Islet precursor cell (in vitro differentiated cells): ENCODE measurements at regions not wholly inside any gene's neighbourhood (a gene's known extent, or its start where the extent isn't known, plus 50 kb on each side); places are given as distances from the start of the nearest gene placed in this dataset.

Source experiments
- DNase-seq: peaks from one replicate; pipeline ENCODE4 v3.0.0-alpha.2; 2018

DNA sequence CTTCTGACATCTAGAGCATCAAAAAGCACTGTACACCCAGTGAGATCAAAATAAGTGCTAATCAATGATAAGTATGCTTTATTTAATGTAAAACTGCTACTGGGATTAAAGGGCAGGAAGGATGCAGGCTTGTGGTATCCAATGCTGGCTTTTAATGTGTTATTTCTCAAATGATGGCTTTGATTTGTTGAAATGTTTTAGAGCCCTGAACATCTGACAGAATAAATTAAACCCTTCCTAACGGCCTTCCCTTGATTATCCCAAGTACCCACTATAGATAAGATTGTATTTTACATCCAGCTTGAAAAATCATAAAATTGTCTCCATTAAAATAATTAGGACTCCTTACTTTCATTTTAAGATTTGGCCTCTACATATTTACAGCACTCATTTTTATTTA lies 382.9 kb downstream of the HNRNPD start:
- DNase-seq, result no peak

DNA sequence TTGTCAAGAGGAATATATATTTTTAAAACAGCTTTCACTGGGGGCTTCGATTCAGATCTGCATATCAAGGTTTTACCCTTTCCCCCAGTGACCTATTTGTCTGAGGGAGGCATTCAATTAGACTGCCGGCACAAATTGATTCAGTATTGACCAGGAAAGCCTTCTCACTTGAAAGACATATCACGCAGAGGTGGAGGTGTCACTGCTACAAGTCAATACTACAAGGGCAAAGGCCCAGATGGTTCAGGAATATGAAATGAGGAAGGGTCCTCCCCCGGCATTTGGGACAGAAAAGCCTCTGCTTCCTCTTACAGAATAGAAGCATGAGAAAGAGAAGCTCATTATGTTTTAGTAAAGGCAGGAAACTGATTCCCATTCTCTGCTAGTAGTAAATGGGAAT lies 383.6 kb downstream of the HNRNPD start:
- DNase-seq, result no peak

DNA sequence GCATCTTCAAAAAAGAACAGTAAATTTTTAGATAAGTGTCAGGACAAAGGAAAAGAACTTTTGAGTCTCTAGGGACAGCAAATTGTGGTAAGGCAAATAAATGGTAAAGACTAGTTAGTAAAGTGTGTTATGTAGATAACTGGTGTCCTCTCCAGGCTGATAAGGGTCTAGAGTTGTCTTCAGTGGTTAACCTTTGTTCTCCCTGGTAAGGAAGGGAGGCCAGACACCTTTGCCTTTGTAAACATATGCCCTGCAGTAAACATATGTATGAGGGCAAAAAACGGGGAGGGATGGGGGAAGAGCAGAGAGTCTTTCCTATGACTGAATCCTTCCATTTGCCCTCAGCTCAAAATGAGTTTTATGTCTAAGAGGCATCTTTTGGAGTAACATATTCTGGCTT lies 384.6 kb downstream of the HNRNPD start:
- DNase-seq, result no peak

DNA sequence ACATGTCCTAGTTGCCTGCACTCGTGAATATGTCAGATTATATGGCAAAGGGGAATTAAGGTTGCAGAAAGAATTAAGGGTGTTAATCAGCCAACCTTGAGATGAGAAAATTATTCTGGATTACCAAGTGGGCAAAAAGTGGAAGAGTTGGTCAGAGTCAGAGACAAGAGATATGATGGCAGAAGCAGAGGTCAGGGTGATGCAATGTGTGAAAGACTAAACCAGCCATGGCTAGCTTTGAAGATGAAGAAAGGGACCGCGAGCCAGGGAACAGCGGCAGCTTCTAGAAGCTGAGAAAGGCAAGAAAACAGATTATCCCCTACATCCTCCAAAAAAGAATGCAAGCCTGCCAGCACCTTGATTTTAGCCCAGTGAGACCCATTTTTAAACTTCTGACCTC lies 385.6 kb downstream of the HNRNPD start:
- DNase-seq, result no peak

DNA sequence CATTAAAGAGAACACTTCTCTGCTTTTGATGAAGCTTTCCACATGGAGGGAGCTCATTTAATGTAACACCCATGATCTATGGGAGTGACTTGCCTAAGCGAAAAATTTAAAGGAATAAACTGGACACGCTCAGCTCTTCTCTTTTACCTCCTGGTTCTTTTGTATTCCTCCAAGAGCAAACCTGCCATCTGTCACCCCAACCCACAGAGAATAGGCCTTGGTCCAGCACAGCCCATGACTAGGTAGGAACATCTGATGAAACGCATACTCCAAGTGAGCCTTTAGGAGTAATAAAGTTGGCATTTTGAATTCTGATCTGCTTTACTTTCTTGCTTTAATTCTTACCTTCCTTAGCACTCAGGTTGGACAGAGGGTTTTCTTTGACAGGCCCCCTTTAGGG lies 389.0 kb downstream of the HNRNPD start:
- DNase-seq, result no peak

DNA sequence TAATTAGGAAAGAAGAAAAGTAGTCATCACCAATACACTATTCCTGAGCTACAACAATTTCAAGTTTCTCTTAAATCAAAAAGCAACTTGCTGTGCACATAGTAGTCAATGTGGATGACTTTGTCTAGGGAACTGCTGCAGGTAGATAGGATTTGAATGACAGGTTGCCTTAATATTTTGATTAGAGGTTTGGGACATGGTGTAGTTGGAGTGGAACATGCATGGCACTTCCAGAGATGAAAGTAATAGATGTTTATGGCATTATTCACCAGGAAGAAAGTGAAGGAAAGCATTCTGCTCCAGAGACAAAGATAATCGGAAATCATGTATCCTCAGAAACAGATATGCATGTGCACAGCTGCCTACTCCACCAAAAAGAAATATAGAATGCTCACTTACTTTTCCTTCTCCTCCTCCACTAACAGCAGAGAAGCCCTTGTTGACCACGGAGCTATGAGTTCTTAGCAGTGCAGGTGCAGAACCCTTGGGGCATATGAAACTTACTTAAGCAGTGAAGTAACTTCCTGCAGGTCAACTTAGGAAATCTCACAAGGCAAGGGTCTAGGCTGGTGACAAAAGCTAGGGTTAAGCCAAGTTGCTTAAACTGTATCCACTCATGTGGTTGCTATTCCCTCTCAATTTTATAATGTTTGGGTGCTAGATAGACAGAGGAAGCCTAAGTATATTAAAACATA lies 390.8 kb downstream of the HNRNPD start:
- DNase-seq, result no peak

DNA sequence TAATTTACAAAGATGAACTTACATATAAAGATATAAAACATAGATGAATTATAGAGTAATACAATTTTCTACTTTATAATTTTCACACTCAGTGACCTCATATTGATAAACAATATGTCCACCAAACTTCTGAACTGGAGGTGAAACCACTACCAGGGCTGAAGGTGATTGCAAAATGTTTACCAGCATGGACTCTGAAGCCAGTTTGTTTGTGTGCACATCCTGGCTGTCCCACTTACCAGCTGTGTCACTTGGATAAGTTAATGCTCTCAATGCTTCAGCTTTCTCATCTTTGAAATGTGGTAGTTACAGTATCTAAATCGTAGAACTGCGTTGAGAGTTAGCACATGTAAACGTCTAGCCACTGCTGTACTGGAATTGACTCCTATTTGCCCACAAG lies 392.6 kb downstream of the HNRNPD start:
- no peak for DNase-seq

DNA sequence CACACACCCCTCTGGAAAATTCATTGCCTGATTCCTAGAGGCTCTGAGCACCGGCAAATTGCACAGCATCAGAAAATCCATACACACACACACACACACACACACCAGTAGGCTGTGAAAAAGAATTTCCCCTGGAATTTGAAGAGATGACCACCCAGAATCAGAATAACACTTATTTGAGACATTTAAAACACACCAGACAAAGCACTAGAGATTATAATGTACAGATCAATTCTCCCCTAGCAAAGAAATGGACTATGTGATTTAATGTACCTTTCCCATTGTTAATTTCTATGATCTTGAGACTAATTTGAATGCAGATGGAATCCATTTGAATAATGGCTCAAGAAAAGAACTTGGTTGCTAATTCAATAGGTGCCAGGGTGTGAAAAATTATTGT lies 399.3 kb downstream of the HNRNPD start:
- no peak for DNase-seq

DNA sequence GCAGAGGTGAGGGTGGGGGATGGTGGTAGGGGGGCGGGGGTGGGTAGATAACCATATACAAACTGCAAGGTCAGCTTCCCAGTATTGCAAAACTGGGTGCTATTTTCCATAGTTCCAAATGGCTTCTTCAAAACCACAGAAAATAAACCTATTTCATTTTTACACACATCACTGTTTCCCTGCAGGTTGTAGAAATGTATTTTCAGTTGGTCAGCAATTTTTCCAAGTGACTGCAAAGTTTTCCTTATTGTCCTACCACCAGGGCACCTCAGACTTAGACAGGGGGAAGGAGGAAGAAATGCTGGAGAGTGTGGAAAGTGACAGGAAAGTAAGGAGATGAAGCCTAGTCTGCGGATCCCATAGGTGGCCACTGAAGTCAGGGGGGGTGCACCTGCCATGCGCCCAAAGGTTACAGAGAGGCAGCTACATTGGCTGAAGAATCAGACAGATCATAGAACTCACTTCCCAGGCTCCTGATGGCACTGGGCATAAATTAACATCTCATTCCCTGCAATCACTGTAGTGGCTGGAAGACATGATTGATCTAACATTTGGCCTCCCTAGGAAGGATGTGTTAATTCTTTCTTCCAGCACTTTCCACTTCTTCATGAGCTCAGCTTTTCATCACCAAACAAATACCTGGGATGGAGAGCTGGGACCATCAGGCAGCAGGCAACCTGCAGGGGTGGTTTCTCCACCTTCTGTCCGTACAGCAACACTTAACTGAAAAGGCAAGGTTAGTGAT lies 402.0 kb downstream of the HNRNPD start:
- no peak for DNase-seq

DNA sequence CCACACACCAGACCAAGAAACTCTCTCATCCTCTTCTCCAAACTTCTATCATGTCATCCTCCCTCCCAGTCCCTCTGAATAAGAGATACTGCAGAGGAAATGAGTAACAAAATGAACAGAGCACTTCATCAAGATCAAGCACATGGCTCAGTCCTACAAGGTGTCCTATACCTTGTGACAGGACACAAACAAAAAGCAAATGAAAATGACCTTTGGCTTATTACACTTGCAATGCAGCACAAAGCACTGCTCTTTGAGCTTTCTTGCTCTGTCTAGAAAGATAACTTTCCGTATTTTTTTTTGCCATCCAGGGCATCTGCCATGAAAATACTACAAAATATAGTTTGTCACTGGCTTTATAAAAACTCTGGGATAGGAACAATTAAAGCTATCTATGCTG lies 402.7 kb downstream of the HNRNPD start:
- no peak for DNase-seq

DNA sequence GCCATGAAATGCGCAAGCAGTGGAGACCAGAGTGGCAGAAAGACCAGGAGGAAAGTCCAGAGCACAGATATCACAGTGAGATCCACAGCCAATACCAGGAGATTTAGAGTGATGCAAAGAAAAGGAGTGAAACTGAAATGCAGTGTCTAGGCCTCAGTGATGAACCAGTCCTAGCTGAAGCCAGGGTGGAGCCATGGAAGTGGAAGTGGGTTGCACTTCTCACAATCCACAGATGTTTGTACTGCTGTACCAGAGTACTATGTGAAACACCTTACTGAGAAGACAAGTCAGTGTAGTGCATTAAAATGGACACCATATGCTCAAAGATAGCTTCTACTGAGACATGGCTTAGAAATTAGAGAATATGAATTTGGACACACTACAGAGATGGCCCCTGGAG lies 403.3 kb downstream of the HNRNPD start:
- DNase-seq, result no peak

DNA sequence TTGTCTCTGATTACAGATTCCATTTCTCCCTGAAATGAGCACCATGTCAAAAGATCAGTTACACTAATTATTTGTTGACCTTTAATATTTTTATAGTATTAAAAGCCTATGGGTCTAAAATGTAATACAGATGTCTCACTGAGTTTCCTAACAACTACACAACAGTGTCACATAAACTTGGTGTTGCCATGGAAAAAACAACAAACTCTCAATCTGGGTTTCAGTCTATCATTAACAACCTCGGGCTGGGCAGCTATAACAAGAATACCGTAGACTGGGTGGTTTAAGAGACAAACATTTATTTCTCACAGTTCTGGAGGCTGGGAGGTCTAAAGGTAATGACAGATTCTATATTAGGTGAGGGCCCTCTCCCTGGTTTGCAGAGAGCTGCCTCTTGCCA lies 407.1 kb downstream of the HNRNPD start:
- no peak for DNase-seq

DNA sequence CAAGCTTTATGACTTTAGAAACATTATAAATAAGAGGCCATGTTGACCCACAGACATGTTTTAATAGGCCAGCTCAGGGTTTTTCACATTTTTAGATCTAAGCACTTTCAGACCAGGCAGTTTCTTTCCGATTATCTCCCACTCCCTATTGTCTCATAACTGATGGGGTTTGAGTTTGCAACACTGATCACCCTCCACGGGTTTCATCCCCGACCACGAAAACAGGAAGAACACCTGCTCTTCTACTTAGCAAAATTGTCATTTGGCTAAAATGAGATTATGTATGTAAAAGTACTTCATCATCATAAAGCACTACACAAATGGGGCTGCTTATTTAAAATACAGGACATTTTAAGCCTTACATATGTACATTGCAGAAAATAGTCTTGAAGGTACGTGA lies 407.9 kb downstream of the HNRNPD start:
- DNase-seq, result no peak

DNA sequence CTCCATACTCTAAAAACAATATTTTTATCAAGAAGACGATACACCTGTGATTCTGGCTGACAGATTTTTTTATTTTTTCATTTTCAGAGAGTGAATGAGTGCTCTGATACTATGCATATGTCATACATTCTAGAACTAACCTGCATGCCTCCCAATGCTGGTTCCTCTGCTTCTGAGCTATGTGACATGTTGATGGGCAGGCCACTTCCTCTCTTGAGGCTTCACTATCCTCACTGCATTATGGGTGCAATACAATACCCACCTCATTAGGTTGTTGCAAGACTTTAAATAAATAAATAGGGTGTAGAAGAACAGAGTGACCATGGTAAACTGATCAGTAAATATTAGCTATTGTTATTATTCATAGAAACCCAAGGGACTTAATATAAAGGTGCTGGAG lies 408.3 kb downstream of the HNRNPD start:
- DNase-seq, result no peak

DNA sequence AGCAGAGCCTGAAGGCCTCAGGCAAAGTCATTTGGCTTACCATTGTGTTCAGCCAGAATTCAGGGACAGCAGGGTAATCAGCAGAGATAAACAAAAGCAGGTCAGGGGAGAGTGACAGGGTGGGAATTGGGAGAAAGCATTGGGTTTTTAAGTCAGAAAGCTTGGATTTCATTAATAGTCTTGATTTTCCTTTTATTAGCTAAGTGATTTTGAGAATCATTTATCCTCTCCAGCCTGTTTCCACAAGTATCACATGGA lies 410.1 kb downstream of the HNRNPD start:
- peak; percentile 59 for DNase-seq

DNA sequence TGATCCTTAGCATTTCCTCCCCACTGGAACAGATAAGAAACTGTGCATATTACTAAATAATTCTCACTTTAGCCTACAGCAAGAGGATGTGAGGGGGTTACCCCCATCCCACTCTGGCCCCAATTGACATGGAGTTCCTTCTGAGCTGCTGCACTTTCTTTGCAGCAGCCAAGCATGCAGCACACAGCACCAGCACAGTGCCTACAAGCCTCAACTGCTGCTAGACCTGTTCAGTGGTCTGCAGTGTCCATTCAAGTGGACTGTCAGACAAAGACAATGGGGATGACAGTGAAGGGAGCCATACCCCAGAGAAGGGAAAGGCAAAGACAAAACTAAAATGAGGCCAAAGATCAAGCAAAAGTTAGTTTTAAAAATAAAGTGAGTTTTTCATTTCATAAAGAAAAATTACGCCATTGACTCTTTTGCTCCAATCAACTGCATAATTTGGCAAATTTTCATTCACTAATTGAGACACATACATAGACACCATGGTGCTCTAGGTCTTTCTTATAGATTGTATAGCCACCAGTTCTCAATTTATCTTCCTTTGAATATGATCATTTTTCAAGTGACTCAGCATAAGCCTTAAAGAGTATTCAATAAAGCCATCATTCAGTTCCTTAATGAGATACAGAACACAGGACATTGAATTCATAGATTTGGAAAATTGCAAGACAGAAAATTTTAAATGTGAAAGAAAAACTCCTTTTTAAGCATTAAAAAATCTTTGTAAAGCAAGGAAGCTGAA lies 410.6 kb downstream of the HNRNPD start:
- DNase-seq, result no peak

DNA sequence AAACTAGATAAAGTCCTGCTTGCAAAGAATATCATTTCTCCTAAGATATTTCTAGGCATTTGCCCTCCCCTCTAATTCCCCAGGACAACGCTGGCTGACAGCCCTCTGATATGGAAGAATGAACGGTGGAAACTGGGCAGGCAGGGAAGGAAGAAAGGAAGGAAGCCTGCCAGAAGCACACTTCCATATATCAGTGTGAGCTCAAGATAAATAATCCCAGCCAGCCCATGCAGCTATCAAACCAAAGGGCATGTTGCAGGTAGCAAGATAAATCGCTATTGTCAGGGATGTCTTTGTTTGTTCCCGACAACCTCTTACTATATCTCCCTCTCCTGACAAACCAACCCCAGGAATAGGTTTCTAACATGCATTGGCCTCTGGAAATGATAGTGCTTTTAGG lies 412.8 kb downstream of the HNRNPD start:
- DNase-seq, result no peak

DNA sequence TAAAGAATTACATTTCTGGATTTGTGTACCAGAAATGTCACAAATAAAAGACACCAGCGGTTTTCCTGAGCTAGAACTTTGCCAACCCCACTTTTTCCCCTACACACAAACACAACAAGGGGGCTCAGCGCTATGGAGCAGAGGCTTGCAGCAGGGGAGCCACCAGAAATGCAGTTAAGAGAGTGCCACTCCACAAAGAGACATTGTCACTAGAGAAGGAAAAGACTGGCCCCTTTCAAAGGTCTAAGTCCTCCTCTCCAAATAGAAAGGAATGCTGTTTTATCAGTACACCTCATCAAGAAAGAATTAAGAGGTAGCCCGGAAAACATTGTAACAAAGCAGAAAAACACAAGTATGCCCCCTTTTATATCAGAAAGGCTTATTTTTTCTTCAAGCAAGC lies 419.5 kb downstream of the HNRNPD start:
- no peak for DNase-seq

DNA sequence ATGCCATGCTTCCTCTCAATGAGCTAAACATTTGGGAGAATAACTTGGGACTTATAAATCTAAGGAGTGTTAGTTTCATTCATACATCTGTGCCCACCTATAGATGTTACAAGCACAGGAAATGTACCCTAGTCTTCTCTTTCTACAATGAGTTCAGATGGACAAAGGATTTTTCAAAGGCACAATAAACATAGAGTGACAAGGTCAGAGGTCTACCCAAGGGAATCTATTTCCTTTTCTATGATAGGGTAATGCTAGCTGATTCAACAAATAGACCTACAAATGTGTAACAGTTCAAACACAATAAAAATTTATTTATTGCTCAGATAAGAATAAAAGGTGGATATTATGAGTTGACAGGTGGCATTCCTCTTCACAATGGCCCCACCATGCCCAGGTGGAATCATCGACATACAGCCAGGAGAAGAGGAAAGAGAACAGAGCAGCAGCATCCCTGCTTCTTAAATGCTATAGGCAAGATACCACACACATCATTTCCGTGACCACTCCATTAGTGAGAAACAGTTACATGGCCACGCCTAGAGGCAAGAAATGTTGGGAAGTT lies 421.8 kb downstream of the HNRNPD start:
- DNase-seq, result no peak

DNA sequence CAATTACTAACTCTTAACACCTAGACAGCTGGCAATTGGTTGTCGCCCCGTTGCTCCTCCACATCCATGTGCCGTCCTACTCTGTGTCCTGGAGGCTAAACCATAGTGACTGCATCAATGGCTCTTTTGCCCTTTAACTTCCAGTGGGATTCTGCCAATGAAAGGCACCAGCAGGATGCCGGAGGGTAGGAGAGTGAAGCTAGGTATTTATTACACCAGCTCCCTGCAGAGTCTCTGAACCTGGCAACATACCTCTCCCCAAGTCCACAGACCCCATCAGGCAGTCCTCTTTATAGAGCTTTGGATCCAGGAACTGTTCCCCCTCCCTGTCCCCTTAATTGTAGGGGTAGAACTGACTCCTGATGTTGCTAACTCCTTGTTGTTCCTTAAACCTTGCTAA lies 426.8 kb downstream of the HNRNPD start:
- DNase-seq, result no peak

DNA sequence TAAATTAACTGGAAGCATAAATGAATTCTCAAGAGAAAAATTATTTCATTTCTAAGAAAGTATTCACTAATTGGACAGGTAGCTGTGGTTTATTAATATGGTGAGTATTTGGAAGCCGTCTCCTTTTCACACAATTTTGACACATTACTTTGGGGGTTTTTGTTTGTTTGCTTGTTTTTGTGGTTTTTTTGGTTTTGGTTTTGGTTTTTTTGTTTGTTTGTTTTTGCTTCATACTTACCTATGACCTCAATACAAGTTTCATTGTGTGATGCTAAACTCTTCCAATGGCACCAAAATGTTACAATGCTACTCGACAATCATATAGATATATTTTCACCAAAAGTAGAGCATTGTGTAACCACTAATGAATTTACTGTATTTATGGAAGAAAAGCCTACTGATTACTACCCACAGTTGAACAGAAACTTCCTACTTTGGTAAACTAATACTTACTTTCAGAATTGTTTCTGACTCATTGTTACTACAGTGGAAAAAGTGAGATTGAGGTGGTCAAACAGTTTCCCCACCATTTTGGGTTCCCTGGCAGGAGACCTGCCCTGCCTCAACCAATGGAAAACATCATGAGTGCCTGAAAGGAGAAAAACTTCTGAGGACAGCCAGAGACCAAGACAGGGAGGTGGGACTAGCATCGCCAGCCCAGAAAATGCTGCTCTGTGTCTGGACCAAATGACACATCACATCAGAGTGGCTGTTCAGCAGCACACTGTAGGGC lies 443.1 kb downstream of the HNRNPD start:
- no peak for DNase-seq

DNA sequence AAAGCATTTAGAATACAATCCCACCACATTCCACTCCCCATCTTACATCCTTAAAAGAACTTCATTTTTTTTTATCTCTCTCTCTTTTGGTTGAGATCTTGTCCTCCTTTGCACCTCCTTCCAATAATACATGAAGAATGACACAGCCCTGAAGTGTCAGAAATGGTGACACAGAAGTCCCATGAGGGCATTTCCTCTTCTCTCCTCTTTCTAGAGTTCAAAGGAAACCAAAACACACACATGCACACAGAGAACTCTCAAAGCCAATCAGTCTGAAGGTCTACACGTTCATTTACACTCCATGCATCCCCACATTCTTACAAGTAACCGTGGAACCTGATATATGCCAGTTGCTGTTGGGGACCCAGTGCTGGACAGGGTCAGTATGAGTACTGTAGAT lies 450.7 kb downstream of the HNRNPD start:
- DNase-seq, result no peak

DNA sequence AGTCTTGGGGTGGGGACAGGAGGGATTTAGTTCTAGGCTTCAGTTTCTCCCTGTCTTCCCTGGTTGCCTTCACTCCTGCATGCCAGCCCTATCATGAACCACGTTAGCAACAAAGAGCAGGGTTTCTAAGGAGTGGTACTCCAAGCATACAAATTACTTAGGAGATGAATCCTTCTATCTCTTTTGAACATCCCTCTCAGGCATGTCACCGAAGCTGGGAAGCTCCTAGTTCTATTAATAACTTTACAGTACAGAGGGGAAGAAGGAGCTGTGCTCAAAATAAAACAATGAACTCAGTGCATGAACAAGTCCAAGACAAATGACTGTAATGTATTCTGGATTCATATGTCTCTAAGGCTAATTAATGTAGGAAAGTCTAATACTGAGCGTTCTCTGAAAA lies 450.6 kb upstream of the RASGEF1B start:
- no peak for DNase-seq
